NB4 (cell line): ENCODE measurements at regions not wholly inside any gene's neighbourhood (a gene's known extent, or its start where the extent isn't known, plus 50 kb on each side); places are given as distances from the start of the nearest gene placed in this dataset.

Experiments used
- MYC ChIP-seq: IDR thresholded peaks from 2 replicates; pipeline ENCODE4 v1.6.1; 2011; ENCODE audit warnings: low read depth, low read length
- POLR2A ChIP-seq: IDR thresholded peaks from 2 replicates; pipeline ENCODE4 v1.6.1; 2011; ENCODE audit warnings: mild to moderate bottlenecking; ENCODE audit not compliant: insufficient read length; ENCODE audit errors: extremely low read depth
- TF ChIP-seq, protein P1 (sequence below): IDR thresholded peaks from one replicate; pipeline ENCODE4 v1.5.1; 2012; ENCODE audit warnings: low read depth, low read length

- TF ChIP-seq, protein P1, sequence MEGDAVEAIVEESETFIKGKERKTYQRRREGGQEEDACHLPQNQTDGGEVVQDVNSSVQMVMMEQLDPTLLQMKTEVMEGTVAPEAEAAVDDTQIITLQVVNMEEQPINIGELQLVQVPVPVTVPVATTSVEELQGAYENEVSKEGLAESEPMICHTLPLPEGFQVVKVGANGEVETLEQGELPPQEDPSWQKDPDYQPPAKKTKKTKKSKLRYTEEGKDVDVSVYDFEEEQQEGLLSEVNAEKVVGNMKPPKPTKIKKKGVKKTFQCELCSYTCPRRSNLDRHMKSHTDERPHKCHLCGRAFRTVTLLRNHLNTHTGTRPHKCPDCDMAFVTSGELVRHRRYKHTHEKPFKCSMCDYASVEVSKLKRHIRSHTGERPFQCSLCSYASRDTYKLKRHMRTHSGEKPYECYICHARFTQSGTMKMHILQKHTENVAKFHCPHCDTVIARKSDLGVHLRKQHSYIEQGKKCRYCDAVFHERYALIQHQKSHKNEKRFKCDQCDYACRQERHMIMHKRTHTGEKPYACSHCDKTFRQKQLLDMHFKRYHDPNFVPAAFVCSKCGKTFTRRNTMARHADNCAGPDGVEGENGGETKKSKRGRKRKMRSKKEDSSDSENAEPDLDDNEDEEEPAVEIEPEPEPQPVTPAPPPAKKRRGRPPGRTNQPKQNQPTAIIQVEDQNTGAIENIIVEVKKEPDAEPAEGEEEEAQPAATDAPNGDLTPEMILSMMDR: no peak
- TF ChIP-seq POLR2A (no peak), MYC (no peak)
Observed at GRCh38 chr3:181912384-181912783, 200.7 kb downstream of the SOX2 start.
